ENCODE measurements at regions not wholly inside any gene's neighbourhood (a gene's known extent, or its start where the extent isn't known, plus 50 kb on each side); places are given as distances from the start of the nearest gene placed in this dataset.
"Not testable (repeated sequence)": the region's sequence is repeated elsewhere in the genome, so short reads cannot be mapped to it uniquely, and the experiment has no call there.

DNA sequence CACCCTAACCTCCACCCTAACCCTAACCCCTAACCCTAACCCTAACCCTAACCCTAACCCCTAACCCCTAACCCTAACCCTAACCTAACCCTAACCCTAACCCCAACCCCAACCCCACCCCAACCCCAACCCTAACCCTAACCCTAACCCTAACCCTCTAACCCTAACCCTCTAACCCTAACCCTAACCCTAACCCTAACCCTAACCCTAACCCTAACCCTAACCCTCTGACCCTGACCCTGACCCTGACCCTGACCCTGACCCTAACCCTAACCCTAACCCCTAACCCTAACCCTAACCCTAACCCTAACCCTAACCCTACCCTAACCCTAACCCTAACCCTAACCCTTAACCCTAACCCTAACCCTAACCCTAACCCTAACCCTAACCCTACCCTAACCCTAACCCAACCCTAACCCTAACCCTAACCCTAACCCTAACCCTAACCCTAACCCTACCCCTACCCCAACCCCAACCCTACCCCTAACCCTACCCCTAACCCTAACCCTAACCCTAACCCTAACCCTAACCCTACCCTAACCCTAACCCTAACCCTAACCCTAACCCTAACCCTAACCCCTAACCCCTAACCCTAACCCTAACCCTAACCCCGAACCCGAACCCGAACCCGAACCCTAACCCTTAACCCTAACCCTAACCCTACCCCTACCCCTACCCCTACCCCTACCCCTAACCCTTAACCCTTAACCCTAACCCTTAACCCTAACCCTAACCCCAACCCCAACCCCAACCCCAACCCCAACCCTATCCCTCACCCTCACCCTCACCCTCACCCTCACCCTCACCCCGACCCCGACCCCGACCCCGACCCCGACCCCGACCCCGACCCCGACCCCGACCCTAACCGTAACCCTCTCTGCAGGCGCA lies 186.2 kb upstream of the CHL1 start:
- DNase-seq = not testable (repeated sequence)

DNA sequence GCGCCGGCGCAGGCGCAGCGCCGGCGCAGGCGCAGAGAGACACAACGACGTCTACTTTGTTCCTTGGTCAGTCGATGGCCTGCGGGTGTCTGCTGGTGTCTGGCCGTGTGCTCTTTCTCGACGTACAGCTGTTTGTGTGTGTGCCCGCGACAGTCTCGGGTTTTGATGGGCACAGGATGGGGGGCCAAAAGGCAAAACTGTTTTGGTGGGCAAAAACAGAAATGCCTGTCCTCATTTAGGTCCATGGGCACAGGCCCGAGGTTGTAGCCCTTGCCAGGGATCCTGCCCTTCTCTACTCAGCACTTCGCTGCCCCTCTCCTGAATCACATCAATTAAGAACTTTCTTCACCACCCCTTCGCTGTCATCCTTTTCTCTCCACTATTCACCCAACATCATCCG lies 184.8 kb upstream of the CHL1 start:
- peak; percentile 59 for DNase-seq

DNA sequence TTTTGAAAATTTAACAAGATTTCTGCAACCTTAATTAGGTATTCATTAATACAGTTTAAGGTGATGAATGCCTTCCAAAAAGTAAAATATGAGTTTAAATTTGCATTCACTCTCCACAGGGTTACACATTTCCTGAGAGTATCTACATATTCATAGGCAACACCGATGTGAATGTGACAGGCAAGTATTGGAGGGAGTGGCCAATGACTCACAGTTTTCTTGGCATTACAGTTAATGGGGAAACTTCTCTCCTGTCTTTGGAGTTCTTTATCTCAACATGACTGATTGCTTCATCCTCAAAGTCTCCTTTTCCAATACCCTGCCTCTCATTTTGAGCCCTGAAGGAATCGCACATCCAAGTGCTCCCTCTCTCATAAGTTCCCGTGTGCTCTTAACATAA lies 181.9 kb upstream of the CHL1 start:
- DNase-seq = no peak

DNA sequence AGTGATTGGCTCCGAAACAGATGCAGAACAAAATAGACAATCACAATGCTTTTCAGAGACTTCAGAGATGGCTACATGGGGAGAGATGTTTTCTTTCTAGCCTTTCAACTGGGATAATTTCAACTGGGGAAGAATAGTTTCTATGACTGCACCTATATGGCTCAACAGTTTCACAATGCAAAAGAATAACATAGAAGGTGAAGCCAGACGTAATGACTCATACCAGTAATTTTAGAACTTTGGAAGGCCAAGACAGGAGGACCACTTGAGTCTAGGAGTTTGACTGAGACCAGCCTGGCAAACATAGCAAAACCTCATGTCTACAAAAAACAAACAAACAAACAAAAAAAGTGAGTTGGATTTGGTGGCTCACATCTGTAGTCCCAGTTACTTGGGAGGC lies 180.2 kb upstream of the CHL1 start:
- DNase-seq = no peak

DNA sequence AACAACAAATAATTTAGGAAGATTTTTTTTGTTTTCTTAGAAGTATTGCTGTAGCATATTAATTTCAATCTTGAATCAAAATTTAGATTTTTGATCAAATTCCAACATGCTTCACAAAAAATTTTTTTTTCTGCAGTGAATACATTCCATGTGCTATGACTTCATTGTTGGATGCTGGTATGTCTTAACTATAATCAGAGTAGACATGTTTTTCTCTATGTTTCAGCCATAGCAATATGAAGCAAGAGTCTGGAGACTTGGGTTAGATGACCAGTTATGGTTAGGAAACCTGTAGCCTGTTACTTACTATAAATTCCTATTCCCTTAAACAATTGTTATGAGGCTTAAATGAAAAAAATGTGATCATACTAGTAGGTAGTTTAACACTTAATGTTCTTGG lies 176.1 kb upstream of the CHL1 start:
- DNase-seq = no peak

DNA sequence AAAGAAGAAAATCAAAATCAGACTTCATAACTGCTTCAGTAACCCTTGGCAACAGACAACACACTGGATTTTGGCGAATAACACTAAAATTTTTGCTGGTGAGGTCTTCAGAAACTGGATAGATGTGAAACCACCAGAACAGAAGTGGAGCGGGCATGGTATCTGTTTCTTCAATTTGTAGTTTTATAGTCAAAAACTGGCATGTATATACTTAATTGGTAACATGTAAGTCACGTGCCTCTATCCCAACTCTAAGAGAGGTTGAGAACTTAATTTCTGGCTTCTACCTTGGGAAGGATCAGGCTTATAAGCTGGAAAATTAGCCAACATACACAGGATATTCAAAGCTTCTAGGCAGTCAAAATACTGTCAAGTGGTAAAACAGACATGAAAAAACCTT lies 172.6 kb upstream of the CHL1 start:
- no peak for DNase-seq

DNA sequence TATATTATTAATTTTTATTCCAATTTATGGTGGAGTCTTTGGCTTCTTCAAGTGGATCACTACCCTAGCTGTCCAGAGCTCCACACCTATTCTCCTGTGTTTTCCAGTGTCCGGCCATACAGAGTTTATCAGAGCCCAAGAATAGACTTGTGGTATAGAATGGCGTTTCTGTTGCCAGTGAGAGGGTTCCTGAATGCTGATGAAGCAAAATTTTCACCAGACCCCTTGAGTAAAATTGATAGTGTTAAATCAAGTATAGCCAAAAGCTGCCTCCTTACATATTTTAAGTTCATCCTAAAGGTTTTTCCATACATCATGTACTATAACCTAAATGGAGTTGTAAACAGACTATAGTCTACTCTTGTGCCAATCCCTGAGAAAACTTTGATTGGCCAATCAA lies 171.5 kb upstream of the CHL1 start:
- no peak for DNase-seq

DNA sequence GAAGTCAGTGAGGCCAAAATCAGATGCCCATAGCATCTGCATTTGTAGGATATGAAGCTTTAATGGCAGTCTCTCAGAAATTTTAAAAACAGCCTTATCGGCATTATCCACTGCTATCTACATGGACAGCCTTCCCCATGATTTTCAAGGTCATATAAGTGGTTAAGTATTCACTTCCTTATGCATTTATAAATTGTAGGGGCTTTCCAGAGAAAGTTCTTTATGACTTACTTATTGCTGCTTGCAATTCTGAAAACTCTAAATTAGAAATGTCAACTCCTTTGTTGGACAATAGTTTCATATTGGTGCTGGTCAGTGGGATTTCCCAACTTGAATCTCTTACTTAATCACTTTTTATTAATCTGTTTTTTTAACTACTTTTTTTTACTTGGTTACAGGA lies 160.6 kb upstream of the CHL1 start:
- not testable (repeated sequence) for DNase-seq

DNA sequence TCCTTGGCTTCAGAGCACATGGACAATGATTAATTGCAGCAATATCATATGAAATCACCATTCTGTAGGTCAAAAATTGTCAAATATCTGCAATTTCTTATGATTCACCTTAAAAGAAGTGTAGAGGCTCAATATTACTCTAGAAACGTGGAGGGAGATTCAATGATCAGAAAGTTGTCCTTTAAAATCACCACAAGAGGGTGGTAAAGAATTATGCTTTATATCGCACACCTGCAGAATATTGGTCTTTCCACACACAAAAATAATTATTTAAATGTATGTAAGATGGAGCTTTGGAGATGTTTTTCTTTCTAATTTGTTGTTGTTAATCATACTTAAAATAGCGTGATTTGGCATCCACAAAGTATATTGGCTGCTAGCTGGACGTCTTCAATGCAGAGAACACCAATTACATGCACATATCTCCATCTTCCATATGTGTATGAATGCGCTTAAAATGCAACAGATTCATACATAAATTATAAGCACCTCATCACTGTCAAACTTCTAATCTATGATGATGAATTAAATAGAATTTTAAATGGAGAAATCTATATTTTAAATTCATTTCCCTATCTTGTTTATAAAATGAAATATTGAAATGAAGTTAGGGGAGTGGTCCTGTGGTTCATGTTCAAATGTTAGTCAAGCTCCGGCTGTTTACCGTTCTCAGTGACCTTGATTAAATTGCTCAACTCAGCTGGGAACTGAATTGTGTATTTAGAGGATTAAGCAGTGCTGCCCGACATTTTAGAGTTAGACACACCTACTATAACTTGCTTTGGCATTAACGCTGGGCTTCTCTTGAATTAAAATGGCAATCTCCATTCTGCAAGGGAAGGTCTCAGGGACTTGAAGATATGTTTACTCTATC lies 153.5 kb upstream of the CHL1 start:
- not testable (repeated sequence) for DNase-seq

DNA sequence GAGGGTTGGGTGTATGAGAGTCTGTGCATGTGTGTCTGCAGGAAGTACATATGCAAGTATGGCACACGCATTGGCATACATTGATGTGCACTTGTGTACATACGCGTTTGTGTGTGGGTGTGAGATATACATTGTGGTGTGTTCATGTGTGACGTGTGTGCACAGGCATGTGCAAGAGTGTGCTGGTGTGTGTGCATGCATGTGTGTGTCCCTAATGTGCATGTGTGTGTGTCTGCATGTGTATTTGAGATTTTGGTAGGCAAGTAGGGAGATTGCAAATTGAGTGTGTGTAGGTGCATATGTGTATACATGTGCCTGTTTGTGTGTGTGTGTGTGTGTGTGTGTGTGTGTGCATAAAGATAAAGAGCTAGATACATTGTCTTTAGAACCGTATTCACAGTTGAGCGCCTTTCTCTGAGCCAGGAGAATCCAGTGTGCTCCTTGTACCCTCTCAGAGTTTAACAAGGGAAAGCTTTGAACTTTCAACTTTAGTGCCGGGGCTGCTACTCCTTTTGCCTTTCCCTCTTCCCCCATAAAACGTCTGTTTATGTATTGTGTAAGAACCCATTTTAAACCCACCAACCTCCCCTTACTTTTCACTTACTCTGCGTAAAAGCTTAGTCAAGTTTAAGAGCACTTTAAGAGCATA lies 152.4 kb upstream of the CHL1 start:
- DNase-seq = no peak

DNA sequence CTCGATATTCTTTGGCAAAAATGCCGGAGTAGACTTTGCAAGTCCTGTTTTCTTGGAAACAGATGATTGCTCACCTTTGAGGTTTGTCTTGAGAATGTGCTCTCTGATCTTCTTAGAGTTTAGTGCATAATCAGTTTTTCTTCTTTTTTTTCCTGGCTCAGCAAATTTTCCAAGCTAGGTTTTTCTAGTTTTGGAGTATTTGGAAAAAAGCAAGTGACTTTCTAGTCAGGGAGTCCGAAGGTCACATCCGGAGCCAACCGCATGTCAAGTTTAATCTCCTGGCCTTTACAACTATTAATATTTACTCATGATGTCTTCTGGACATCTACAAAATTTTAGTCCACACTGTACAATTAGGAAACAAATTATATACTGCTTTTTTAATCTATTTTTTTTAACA lies 151.6 kb upstream of the CHL1 start:
- not testable (repeated sequence) for DNase-seq

DNA sequence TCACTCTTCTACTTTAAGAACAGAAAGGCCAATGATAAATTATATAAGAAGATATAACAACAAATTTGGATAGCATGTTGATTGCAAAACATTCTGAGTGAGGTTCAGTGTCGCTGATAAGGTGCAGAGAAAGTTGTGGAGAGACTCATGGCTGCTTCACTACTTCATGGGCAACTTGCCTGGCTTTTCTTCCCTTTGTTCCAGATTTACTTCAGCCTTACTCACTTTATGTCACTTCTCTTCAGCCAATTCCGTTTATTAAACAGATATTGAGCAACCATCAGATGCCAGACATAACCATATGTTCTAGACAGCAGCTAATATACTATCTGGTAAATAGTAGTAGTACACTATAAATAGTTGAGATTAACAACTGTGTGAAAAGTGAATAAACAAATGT lies 150.0 kb upstream of the CHL1 start:
- no peak for DNase-seq

DNA sequence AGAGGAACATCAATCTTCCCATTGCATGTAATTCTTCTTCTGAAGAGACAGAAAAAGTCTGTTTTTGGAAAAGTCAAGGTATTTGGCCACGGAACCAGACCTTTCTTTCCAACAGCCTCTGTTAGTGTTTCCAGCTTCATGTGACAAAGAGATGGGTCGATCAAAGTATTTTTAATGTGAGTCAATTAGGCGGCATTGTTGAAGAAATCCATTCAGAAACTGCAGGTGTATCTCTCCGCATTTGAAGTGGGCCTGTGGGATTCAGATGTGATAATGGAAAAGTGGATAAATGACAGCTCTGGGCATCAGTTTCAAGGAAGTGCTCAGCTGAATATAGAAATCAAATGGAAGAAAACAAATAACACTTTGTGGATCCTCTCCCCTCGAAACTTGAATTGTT lies 143.1 kb upstream of the CHL1 start:
- not testable (repeated sequence) for DNase-seq

DNA sequence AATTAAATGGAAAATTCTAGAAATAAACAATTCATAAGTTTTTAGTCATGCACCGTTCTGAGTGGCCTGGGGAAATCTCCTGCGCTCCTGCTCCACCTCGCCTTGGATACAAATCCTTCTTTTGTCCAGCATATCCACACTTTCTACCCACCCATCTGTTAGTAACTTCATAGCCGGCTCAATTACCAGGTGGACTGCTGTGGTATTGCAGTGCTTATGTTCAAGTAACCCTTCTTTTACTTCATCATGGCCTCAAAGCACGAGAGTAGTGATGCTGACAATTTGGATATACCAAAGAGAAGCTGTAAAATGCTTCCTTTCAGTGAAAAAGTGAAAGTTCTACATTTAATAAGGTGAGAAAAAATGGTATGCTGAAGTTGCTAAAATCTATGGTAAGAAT lies 142.3 kb upstream of the CHL1 start:
- DNase-seq = no peak

DNA sequence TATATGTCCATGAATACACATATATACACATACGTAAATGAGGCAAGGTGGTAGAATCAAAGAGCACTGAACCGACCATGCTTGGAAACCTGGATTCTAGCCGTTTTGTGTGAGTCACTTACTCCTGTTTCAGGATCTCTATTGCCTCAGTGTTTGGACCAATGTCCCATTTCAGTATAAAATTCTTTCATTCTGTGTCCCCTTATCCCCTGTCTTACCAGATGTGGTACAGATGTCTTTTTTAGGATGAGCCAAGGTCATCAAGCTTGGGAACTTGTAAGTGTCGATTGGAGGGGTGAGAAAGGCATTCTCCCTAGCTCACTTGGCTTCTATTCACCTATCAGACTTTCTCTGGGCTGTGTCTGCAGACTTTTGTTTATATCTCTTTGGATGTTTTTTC lies 139.9 kb upstream of the CHL1 start:
- DNase-seq = no peak

DNA sequence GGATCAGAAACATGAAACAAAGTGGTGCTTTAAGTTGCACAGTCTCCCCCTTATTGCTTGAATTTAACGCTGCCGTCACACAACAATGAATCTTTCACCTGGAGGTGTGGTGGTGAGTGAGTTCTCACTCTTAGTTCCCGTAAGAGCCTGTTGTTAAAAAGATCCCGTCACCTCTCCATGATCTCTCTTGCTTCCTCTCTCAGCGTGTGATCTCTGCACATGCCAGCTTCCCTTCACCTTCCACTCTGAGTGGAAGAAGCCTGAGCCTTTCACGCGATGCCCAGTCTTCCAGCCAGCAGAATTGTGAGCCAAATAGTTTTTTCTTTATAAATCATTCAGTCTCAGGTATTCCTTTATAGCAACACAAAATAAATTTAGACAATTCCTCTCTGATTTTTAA lies 136.7 kb upstream of the CHL1 start:
- DNase-seq = no peak

DNA sequence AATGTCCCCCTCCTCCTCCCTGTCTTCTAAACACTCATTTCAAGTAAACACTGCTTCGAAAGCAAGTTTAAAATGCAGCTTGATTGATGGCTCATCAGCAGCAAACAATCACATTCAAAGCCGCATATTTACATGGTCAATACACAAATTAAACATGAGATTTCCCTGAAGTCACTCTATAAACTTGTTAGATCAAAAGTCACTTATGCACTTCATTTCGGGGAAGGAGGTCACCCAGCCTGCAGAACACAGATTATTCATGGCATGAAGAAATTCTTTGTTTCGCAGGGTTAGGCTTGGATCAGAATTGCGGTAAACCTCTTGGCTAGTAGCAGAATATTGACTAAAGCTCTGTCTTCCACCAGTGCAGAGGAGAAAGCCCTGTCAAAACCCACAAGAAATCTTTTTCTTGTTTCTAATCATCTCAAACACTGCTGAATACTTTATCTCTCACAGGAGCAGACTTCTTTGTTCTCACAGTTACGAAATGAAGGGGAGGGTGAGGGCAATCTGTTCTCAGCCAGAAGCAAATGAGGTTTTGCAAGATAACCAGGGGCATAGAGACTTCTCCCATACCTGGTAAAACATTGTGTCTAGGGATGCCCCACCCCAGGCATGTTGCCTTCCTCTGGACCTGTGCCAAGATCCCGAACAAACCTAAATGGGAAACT lies 133.3 kb upstream of the CHL1 start:
- DNase-seq = no peak

DNA sequence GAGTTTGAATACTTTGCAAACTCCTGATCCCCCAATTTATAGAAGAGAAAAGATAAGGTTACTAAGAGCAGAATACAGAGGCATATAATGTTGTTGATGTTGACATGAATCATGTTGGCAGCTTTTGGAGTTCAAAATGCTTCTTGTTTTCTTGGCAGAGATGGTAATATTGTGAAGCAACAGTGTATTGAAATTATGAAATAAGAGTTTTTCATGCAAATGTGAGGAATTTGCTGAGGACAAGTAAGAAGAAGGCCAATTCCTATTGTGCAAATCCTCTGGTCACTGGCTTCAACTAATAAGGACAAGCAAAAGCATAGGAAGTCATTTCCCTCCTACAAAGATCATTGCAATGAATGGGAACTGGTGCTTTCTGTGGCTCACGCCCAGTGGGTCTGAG lies 126.9 kb upstream of the CHL1 start:
- no peak for DNase-seq

DNA sequence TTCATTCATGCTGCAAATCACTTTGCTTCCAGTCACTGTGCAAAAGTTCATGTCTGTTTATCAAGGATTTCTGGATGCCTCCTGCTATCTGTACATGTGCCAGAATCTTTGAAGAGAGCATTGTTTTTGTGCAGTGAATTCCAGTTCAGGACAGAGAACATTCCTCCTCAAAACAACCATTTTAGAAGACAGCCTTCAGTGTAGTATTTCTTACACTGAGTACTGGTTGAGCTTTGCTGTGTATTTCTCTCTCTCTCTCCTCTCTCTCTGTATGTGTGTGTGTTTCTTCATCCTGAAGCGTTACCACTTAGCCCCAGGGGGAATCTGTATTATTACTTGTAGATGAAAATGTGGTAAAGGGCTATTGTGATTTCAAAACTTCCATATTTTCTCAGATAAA lies 123.8 kb upstream of the CHL1 start:
- no peak for DNase-seq

DNA sequence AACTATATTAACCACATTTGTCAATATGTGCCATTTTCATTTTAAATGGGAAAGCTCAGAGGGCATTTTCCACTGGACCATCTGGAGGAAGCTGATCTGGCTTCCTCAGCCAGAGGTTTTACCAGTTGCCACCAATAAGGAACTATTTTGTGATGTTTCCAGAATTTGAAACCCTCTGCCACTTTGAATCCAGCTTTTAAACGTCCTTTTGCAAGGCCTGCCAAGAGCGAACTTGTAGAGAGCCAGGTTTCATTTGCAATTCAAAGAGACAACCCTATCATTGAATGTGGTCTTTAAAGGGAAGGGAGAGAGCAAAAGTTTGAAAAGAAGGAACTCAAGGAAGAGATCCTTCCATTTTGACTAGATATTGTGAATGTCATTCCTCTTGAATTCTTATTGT lies 123.3 kb upstream of the CHL1 start:
- no peak for DNase-seq

DNA sequence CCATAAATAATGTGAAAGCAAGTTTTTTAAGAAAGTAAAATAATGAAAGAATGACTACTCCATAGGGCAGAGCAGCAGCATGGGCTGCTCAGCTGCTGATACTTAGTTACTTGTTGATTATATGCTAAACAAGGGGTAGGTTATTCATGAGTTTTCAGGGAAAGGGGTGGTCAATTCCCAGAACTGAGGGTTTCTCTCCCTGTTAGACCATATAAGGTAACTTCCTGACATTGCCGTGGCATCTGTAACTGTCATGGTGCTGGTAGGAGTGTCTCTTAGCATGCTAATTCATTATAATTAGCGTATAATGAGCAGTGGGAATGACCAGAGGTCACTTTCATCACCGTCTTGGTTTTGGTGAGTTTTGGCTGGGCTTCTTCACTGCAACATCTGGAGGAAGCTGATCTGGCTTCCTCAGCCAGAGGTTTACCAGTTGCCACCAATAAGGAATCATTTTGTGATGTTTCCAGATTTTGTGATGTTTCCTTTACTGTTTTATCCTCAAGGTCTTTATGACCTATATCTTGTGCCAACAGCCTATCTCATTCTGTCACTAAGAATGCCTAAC lies 121.8 kb upstream of the CHL1 start:
- DNase-seq = no peak

DNA sequence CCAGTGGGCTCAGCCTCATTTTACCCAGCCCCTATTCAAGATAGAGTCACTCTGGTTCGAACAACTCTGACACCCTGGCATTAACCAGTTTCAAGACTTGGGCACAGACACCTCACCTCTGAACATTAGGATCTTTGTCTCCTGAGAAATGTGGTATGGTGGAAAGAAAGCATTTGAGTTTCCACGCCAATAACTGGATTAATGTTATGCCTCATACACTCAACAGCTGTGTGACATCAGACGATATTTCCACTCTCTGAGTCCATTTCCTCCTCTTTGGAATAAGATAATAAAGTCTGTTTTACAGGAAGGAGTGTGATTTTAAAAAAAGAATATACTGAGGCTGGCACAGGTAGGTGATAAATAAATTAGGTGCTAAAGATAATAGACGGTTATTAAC lies 121.3 kb upstream of the CHL1 start:
- DNase-seq = no peak

DNA sequence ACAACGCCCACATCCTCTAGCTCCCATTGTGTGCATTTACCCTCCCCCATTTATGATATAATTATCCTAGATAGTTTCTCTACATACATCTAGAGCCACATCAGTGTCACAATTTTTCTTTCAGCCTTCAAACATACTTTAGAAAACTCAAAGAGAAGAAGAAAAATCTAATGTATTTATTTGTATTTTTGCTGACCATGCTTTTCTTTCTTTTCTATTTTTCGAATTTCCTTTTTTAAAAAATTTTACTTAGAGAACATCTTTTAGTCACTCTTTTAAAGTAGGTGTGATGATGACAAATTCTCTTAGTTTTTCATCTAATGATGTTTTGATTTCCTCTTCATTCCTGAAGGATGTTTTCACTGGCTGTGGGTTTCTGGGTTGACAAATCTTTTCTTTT lies 117.0 kb upstream of the CHL1 start:
- no peak for DNase-seq

All from activated CD8-positive, alpha-beta memory T cell treated with anti-CD3 and anti-CD28 coated beads for 24 hours (primary cell).